ENCODE measurements at regions not wholly inside any gene's neighbourhood (a gene's known extent, or its start where the extent isn't known, plus 50 kb on each side); places are given as distances from the start of the nearest gene placed in this dataset.

DNA sequence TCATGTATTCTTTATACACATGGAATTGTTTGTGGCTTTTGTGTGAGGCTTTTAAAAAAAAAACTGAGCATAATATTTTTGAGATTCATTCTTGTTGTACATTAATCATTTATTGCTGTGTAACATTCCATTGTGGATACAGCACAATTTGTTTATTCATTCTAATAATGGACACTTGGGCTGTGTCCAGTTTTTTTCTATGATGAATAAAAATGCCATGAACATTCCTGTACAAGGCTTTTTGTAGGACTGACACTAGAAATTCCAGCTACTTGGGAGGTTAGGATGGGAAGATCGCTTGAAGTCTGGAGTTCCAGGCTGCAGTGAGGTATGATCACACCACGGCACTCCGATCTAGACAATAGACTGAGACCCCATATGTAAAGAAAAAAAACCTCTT is 254.3 kb upstream of the CACNA2D1 start (continued):
- TF ChIP-seq, protein P1, sequence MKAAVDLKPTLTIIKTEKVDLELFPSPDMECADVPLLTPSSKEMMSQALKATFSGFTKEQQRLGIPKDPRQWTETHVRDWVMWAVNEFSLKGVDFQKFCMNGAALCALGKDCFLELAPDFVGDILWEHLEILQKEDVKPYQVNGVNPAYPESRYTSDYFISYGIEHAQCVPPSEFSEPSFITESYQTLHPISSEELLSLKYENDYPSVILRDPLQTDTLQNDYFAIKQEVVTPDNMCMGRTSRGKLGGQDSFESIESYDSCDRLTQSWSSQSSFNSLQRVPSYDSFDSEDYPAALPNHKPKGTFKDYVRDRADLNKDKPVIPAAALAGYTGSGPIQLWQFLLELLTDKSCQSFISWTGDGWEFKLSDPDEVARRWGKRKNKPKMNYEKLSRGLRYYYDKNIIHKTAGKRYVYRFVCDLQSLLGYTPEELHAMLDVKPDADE (IDR thresholded peaks at IDR 0.05) = no peak
- TF ChIP-seq STAT1 (IDR thresholded peaks at IDR 0.05; ENCODE audit: unreplicated experiment) = no peak
- TF ChIP-seq, protein P2, sequence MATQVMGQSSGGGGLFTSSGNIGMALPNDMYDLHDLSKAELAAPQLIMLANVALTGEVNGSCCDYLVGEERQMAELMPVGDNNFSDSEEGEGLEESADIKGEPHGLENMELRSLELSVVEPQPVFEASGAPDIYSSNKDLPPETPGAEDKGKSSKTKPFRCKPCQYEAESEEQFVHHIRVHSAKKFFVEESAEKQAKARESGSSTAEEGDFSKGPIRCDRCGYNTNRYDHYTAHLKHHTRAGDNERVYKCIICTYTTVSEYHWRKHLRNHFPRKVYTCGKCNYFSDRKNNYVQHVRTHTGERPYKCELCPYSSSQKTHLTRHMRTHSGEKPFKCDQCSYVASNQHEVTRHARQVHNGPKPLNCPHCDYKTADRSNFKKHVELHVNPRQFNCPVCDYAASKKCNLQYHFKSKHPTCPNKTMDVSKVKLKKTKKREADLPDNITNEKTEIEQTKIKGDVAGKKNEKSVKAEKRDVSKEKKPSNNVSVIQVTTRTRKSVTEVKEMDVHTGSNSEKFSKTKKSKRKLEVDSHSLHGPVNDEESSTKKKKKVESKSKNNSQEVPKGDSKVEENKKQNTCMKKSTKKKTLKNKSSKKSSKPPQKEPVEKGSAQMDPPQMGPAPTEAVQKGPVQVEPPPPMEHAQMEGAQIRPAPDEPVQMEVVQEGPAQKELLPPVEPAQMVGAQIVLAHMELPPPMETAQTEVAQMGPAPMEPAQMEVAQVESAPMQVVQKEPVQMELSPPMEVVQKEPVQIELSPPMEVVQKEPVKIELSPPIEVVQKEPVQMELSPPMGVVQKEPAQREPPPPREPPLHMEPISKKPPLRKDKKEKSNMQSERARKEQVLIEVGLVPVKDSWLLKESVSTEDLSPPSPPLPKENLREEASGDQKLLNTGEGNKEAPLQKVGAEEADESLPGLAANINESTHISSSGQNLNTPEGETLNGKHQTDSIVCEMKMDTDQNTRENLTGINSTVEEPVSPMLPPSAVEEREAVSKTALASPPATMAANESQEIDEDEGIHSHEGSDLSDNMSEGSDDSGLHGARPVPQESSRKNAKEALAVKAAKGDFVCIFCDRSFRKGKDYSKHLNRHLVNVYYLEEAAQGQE (IDR thresholded peaks at IDR 0.05; ENCODE audit: unreplicated experiment) = no peak
- TF ChIP-seq, protein P3, sequence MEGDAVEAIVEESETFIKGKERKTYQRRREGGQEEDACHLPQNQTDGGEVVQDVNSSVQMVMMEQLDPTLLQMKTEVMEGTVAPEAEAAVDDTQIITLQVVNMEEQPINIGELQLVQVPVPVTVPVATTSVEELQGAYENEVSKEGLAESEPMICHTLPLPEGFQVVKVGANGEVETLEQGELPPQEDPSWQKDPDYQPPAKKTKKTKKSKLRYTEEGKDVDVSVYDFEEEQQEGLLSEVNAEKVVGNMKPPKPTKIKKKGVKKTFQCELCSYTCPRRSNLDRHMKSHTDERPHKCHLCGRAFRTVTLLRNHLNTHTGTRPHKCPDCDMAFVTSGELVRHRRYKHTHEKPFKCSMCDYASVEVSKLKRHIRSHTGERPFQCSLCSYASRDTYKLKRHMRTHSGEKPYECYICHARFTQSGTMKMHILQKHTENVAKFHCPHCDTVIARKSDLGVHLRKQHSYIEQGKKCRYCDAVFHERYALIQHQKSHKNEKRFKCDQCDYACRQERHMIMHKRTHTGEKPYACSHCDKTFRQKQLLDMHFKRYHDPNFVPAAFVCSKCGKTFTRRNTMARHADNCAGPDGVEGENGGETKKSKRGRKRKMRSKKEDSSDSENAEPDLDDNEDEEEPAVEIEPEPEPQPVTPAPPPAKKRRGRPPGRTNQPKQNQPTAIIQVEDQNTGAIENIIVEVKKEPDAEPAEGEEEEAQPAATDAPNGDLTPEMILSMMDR (conservative IDR thresholded peaks at IDR 0.05; ENCODE audit: low read depth in 2 of 2) = no peak

DNA sequence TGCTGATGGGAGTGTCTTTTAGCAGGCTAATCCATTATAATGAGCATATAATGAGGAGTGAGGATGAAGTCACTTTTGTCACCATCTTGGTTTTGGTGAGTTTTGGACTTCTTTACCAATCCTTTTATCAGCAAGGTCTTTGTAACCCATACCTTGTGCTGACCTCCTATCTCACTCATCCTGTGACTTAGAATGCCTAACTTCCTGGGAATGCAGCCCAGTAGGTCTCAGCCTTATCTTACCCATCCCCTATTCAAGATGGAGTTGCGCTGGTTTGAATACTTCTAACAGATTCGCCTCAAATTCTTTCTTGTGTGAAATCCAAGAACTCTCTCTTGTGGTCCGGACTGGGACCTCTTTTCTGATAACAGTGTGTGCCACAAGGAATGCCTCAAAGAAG is 253.1 kb upstream of the CACNA2D1 start:
- no peaks in the 10 kb centered on the region for H3K36me3 ChIP-seq (ENCODE audit: insufficient read depth)
- no peak for TF ChIP-seq EZH2 (IDR thresholded peaks at IDR 0.05; ENCODE audit: low read depth, unreplicated experiment)
- TF ChIP-seq ZNF114 (CRISPR knock-in tag; IDR thresholded peaks at IDR 0.05) = no peak
- TF ChIP-seq STAT1 (IDR thresholded peaks at IDR 0.05; ENCODE audit: unreplicated experiment) = no peak
- TF ChIP-seq, protein P2 (IDR thresholded peaks at IDR 0.05; ENCODE audit: unreplicated experiment) = no peak
- TF ChIP-seq, protein P3 (conservative IDR thresholded peaks at IDR 0.05; ENCODE audit: low read depth in 2 of 2) = no peak
- TF ChIP-seq POLR2AphosphoS5 (IDR thresholded peaks at IDR 0.05; ENCODE audit: low read depth) = no peak
- TF ChIP-seq JUNB (IDR thresholded peaks at IDR 0.05; ENCODE audit: unreplicated experiment) = no peak
- TF ChIP-seq EZH2phosphoT487 (IDR thresholded peaks at IDR 0.05; ENCODE audit: unreplicated experiment) = no peak
- TF ChIP-seq CREB1 (CRISPR knock-in tag; IDR thresholded peaks at IDR 0.05; ENCODE audit: low read depth) = no peak
- peak overlapping the region; percentile 85; the same call in 1 of the 2 replicates for H2AFZ ChIP-seq
- Mint-ChIP-seq H3K27ac (no peak overlapping the region), H3K4me1 (peaks cover 20% of the 10 kb centered on the region; the same call in 2 of the 3 replicates), H3K27me3 (ENCODE audit: insufficient read depth, low read depth, poor library complexity) (no peaks in the 10 kb centered on the region), H3K9me3 (no peaks in the 10 kb centered on the region), H3K36me3 (ENCODE audit: low read depth) (no peaks in the 10 kb centered on the region), H3K4me3 (no peak overlapping the region)
- H3K9me2 ChIP-seq (ENCODE audit: insufficient read depth) = peaks cover 4% of the 10 kb centered on the region; the same call in 1 of the 2 replicates
- H3F3A ChIP-seq (replicated peaks; ENCODE audit: low read depth) = no peaks in the 10 kb centered on the region
- DNase-seq (ENCODE audit: low spot score) (no peak), ATAC-seq (no peak)
- H3K27ac ChIP-seq (ENCODE audit: low read depth) = no peak overlapping the region
- H3K79me2 ChIP-seq (replicated peaks; ENCODE audit: insufficient read depth) = no peaks in the 10 kb centered on the region
- H3K4me2 ChIP-seq = no peak overlapping the region
- H3K4me1 ChIP-seq (ENCODE audit: insufficient read depth) = peaks cover 3% of the 10 kb centered on the region; the same call in 1 of the 2 replicates
- H4K20me1 ChIP-seq (replicated peaks; ENCODE audit: insufficient read depth) = no peaks in the 10 kb centered on the region
- no peaks in the 10 kb centered on the region for H3K27me3 ChIP-seq (ENCODE audit: insufficient read depth)
- no peak overlapping the region for H3K4me3 ChIP-seq

All from GM23338 (cell line).